Activated B cell treated with CpG ODN at 0.5 μM for 24 hours (primary cell): ENCODE measurements at regions not wholly inside any gene's neighbourhood (a gene's known extent, or its start where the extent isn't known, plus 50 kb on each side); places are given as distances from the start of the nearest gene placed in this dataset.

Experiments
- ATAC-seq: fragments of 200-7000 bp; cut with Tn5 transposase; one replicate; pipeline ENCODE4 v1.10.0; 2021; ENCODE audit warnings: low read depth, mild to moderate bottlenecking, moderate library complexity
- CTCF ChIA-PET: fragments of 350-600 bp; sonication (Branson Sonifier 250); formaldehyde crosslinking; loops from one replicate; lab custom pipeline; 2021; ENCODE audit warnings: antibody characterized with exemption; lab: Charles Lee
- POLR2A ChIA-PET: fragments of 350-600 bp; sonication (Branson Sonifier 250); formaldehyde crosslinking; loops from one replicate; lab custom pipeline; 2021; ENCODE audit warnings: antibody characterized with exemption; lab: Charles Lee
- DNase-seq: peaks from one replicate; pipeline ENCODE4 v3.0.0; 2022
- H3K27ac Mint-ChIP-seq: one replicate; pipeline ENCODE4 v1.8.0; 2020; ENCODE audit warnings: mixed read lengths
- H3K27me3 Mint-ChIP-seq: one replicate; pipeline ENCODE4 v1.8.0; 2021; ENCODE audit warnings: mixed read lengths
- H3K36me3 Mint-ChIP-seq: one replicate; pipeline ENCODE4 v1.8.0; 2021; ENCODE audit warnings: low read depth, mixed read lengths
- H3K4me1 Mint-ChIP-seq: one replicate; pipeline ENCODE4 v1.8.0; 2021; ENCODE audit warnings: mixed read lengths
- H3K4me3 Mint-ChIP-seq: one replicate; pipeline ENCODE4 v1.8.0; 2020; ENCODE audit warnings: mild to moderate bottlenecking, mixed read lengths
- H3K9me3 Mint-ChIP-seq: one replicate; pipeline ENCODE4 v1.8.0; 2020; ENCODE audit warnings: mixed read lengths
- intact Hi-C: fragments of 100-400 bp; cut with micrococcal nuclease; formaldehyde crosslinking; loops from one replicate; pipeline ENCODE4 v1.15.1; 2024
- TF ChIP-seq, protein P1 (sequence below): fragments of 200-600 bp; IDR thresholded peaks from one replicate; pipeline ENCODE4 v1.8.0; 2022; ENCODE audit warnings: antibody characterized with exemption, mild to moderate bottlenecking

DNA sequence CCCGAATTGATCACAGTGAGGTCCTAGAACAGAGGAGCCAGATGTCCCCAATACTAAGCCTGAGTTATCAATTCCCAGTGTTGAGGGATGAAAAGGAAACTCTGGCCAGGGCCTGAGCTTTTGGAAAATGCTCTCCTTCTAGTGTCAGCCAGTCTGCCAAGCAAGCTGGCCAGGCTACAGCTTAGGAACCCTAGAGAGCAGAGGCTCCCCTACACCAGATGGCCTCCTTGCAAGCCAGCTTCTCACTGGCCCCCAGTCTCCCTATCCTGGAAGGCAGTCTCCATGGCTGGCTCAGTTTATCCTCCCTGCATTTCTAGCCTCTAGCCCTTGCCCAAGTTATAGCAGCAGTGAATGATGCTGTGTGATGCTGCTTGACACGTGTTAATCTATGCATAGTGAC lies 204.7 kb upstream of the WWC1 start:
- Mint-ChIP-seq H3K27ac (no peak overlapping the region), H3K9me3 (peaks cover 2% of the 10 kb centered on the region), H3K36me3 (no peaks in the 10 kb centered on the region), H3K27me3 (no peaks in the 10 kb centered on the region), H3K4me3 (no peak overlapping the region), H3K4me1 (no peaks in the 10 kb centered on the region)
- POLR2A ChIA-PET = no interaction called here
- DNase-seq (no peak), ATAC-seq (no peak)
- intact Hi-C loops = no loop called here
- TF ChIP-seq, protein P1, sequence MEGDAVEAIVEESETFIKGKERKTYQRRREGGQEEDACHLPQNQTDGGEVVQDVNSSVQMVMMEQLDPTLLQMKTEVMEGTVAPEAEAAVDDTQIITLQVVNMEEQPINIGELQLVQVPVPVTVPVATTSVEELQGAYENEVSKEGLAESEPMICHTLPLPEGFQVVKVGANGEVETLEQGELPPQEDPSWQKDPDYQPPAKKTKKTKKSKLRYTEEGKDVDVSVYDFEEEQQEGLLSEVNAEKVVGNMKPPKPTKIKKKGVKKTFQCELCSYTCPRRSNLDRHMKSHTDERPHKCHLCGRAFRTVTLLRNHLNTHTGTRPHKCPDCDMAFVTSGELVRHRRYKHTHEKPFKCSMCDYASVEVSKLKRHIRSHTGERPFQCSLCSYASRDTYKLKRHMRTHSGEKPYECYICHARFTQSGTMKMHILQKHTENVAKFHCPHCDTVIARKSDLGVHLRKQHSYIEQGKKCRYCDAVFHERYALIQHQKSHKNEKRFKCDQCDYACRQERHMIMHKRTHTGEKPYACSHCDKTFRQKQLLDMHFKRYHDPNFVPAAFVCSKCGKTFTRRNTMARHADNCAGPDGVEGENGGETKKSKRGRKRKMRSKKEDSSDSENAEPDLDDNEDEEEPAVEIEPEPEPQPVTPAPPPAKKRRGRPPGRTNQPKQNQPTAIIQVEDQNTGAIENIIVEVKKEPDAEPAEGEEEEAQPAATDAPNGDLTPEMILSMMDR = no peak
- CTCF ChIA-PET = no interaction called here

DNA sequence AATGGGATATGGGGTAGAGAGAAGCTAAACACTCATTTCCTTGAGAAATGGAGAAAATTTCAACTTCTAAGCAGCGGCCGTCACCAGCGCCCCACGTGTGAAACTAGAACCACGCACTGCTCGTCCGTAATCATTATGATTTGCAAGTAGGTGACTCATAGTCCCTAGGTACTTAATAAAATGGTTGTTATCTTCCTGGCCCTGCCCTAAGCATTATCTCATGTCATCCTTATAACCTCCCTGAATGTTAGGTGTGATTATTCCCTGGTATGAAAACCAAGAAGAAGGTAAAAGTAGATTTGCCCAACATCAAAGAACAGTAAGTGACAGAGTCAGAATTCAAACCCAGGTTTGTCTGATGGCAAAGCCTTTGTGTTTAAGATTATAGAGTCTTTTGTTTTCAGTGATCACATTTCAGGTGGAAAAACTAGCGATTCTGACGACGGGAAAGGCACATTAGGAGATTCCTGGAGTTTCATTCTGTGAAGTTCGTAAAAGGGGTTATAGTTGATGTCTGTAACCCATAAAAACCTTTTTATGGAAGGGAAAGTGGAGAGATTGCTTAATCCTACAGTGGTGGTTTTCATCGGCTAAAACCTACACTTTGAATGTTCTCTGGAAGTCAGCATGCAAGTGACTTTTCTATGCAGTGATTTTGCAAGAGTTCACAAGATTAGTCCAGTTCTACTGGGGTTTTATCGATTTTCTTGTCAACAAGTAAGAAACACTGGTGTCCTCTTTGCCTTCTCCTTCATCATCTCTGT lies 202.9 kb upstream of the WWC1 start:
- intact Hi-C loops = no loop called here
- Mint-ChIP-seq H3K36me3 (no peaks in the 10 kb centered on the region), H3K4me3 (no peak overlapping the region), H3K9me3 (no peaks in the 10 kb centered on the region), H3K27ac (no peak overlapping the region), H3K27me3 (no peaks in the 10 kb centered on the region), H3K4me1 (no peaks in the 10 kb centered on the region)
- DNase-seq (no peak), ATAC-seq (no peak)
- TF ChIP-seq, protein P1 = no peak
- POLR2A ChIA-PET = no interaction called here
- CTCF ChIA-PET = no interaction called here

DNA sequence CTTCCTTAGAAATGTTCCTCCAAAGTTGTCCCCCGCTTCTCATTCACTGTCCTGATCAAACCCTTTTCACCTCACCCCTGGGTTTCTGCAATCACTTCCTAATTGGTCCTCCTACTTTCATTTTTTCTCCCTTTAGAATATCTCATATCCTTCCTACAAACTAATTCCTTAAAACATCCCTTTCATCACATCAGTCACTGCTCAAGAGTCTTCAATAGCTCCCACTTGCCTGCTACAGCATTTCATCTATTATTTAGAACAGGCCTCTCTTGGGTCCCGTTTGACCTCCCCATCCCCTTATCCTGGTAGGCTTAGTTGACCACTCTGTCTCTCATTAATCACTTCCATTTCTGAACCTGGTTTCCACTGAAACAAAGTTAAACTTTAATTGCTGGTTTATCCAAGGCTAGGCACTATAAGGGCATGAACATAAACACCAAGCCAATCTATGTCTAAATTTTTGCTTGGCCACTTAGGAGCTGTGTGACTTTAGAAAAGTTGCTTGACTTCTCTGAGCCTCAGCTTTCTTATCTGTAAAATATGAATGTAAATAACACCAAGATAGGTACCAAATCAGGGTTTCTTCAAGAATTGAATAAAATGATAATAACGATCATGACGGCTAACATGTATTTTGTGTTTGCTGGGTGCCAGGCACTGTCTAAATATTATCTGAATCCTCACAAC lies 202.1 kb upstream of the WWC1 start:
- intact Hi-C loops = no loop called here
- Mint-ChIP-seq H3K4me1 (no peaks in the 10 kb centered on the region), H3K9me3 (no peaks in the 10 kb centered on the region), H3K4me3 (no peak overlapping the region), H3K27ac (no peak overlapping the region), H3K27me3 (no peaks in the 10 kb centered on the region), H3K36me3 (no peaks in the 10 kb centered on the region)
- TF ChIP-seq, protein P1 = no peak
- DNase-seq = no peak
- CTCF ChIA-PET = no interaction called here
- ATAC-seq = no peak
- POLR2A ChIA-PET = no interaction called here

DNA sequence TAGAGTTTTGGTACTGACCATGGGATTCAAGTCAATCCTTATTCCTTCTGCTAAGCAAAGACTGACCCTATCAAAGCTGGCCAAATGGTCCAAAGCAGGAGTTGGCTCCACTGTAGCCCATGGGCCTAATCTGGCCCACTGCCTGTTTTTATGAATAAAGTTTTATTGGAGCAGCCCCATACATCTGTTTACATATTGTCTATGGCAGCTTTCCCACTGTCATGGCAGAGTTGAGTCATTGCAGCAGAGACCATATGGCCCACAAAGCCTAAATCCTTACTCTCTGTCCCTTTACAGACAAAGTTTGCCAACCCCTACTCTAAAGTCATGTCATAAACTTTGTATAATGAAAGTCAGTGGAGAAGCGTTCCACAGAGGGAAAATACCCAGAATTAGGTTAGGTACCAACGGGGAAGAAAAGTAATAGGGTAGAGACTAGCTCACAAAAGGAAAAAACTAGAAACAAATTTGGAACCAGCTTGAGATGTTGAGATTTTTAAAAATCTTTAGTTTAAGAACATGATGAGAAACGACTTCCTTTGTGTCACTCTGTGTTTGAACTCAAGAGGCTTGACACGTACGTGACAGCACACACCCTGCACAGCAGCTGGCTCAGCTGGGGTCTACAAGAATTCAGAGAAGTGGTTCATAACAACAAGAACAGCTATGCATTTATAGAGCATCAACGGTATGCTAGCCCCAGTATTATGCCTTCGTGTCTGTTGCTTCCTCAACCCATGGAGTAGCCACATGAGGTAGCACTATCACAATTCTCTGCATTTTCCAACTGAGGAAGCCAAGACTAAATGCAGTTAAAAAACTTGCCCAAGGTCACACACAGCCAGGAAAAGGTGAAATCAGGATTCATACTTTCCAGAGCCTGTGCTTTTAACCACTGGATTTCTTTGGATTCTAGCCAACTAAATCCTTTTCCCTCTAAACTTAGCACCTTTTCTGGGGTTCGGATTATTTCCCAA lies 198.9 kb upstream of the WWC1 start:
- ATAC-seq (no peak), DNase-seq (no peak)
- ChIA-PET CTCF (no interaction called here), POLR2A (no interaction called here)
- Mint-ChIP-seq H3K4me1 (no peaks in the 10 kb centered on the region), H3K27me3 (no peaks in the 10 kb centered on the region), H3K9me3 (no peaks in the 10 kb centered on the region), H3K36me3 (no peaks in the 10 kb centered on the region), H3K27ac (no peak overlapping the region), H3K4me3 (no peak overlapping the region)
- TF ChIP-seq, protein P1 = no peak
- intact Hi-C loops = no loop called here
